IMR-90 (cell line): ENCODE measurements at regions not wholly inside any gene's neighbourhood (a gene's known extent, or its start where the extent isn't known, plus 50 kb on each side); places are given as distances from the start of the nearest gene placed in this dataset.

Experiments
- ATAC-seq: fragments of 200-7000 bp; cut with Tn5 transposase; 2 replicates; pipeline ENCODE4 v1.9.1; 2020; ENCODE audit warnings: low read depth, mild to moderate bottlenecking, moderate library complexity
- BruUV-seq: library from RNA; stranded (reverse); fragments of 400-500 nt; replicated peaks from 2 replicates; lab custom pipeline; 2021; lab: Mats Ljungman, UMichigan
- CTCF ChIA-PET: fragments of 300-600 bp; formaldehyde crosslinking; extraction: SDS; loops from one replicate; lab custom pipeline; 2021; ENCODE audit warnings: antibody characterized with exemption; lab: Yijun Ruan, JAX
- POLR2A ChIA-PET: fragments of 300-600 bp; sonication (Branson Sonifier 250); formaldehyde crosslinking; loops from one replicate; lab custom pipeline; 2022; ENCODE audit warnings: antibody characterized with exemption; ENCODE audit not compliant: unreplicated experiment; lab: Charles Lee
- DNase-seq: peaks from one replicate; pipeline ENCODE4 v3.0.0; 2013
- H2AFZ ChIP-seq: replicated peaks from 2 replicates; pipeline ENCODE3; 2013; ENCODE audit warnings: low read length, mild to moderate bottlenecking; ENCODE audit not compliant: poor library complexity
- H2AK5ac ChIP-seq: 2 replicates; pipeline ENCODE4 v1.6.1; 2013; ENCODE audit warnings: low read depth, low read length, inconsistent platforms
- H2AK9ac ChIP-seq: replicated peaks from 2 replicates; pipeline ENCODE3; 2013; ENCODE audit warnings: mild to moderate bottlenecking, low read depth, low read length, moderate library complexity; ENCODE audit not compliant: poor library complexity
- H2BK120ac ChIP-seq: 2 replicates; pipeline ENCODE4 v1.6.1; 2013; ENCODE audit warnings: low read depth, low read length, inconsistent platforms
- H2BK15ac ChIP-seq: 3 replicates; pipeline ENCODE4 v1.6.1; 2013; ENCODE audit warnings: low read depth, low read length, inconsistent platforms
- H2BK20ac ChIP-seq: 2 replicates; pipeline ENCODE4 v1.6.1; 2013; ENCODE audit warnings: low read depth, mild to moderate bottlenecking, inconsistent platforms, low read length, moderate library complexity
- H2BK5ac ChIP-seq: 2 replicates; pipeline ENCODE4 v1.6.1; 2013; ENCODE audit warnings: mild to moderate bottlenecking, low read depth, low read length, inconsistent platforms; ENCODE audit not compliant: poor library complexity, severe bottlenecking
- H3K14ac ChIP-seq: replicated peaks from 2 replicates; pipeline ENCODE4 v1.6.1; 2013; ENCODE audit warnings: low read depth, low read length, inconsistent platforms
- H3K18ac ChIP-seq: 2 replicates; pipeline ENCODE4 v1.6.1; 2013; ENCODE audit warnings: low read depth, low read length, control low read depth
- H3K23ac ChIP-seq: 2 replicates; pipeline ENCODE4 v1.6.1; 2013; ENCODE audit warnings: low read depth, low read length, inconsistent platforms
- H3K27ac ChIP-seq: 2 replicates; pipeline ENCODE4 v1.5.1; 2013; ENCODE audit warnings: mild to moderate bottlenecking, control low read depth, low read length; ENCODE audit not compliant: insufficient read depth
- H3K27me3 ChIP-seq: 2 replicates; pipeline ENCODE4 v1.6.1; 2013; ENCODE audit warnings: low read length; ENCODE audit not compliant: control insufficient read depth, insufficient read depth
- H3K36me3 ChIP-seq: 2 replicates; pipeline ENCODE4 v1.6.1; 2013; ENCODE audit warnings: low read length, mixed read lengths; ENCODE audit not compliant: control insufficient read depth, insufficient read depth
- H3K4ac ChIP-seq: 2 replicates; pipeline ENCODE4 v1.6.1; 2013; ENCODE audit warnings: low read depth, low read length, inconsistent platforms
- H3K4me1 ChIP-seq: 2 replicates; pipeline ENCODE4 v1.6.1; 2013; ENCODE audit warnings: low read length, mixed read lengths; ENCODE audit not compliant: control insufficient read depth, insufficient read depth
- H3K4me2 ChIP-seq: 2 replicates; pipeline ENCODE4 v1.6.1; 2013; ENCODE audit warnings: low read depth, mild to moderate bottlenecking, control low read depth, low read length, moderate library complexity
- H3K4me3 ChIP-seq: 2 replicates; pipeline ENCODE4 v1.5.1; 2013; ENCODE audit warnings: low read depth, mild to moderate bottlenecking, control low read depth, low read length, moderate library complexity; ENCODE audit not compliant: insufficient read depth
- H3K56ac ChIP-seq: 2 replicates; pipeline ENCODE4 v1.6.1; 2013; ENCODE audit warnings: low read length, inconsistent platforms; ENCODE audit not compliant: insufficient read depth; ENCODE audit errors: extremely low read depth
- H3K79me1 ChIP-seq, 2 experiments: 2 replicates each; pipeline ENCODE4 v1.6.1; 2013; ENCODE audit warnings: low read length in 2 of 2, inconsistent platforms in 1 of 2, low read depth in 1 of 2
- H3K9ac ChIP-seq: 2 replicates; pipeline ENCODE4 v1.6.1; 2013; ENCODE audit warnings: low read depth, low read length, control low read depth
- H3K9me1 ChIP-seq: 2 replicates; pipeline ENCODE4 v1.6.1; 2013; ENCODE audit warnings: low read length, inconsistent platforms; ENCODE audit not compliant: insufficient read depth
- H3K9me3 ChIP-seq: 2 replicates; pipeline ENCODE4 v1.6.1; 2013; ENCODE audit warnings: low read length; ENCODE audit not compliant: control insufficient read depth, insufficient read depth
- H4K20me1 ChIP-seq: 2 replicates; pipeline ENCODE4 v1.6.1; 2013; ENCODE audit warnings: low read length, inconsistent platforms; ENCODE audit not compliant: insufficient read depth
- H4K5ac ChIP-seq: 2 replicates; pipeline ENCODE4 v1.6.1; 2013; ENCODE audit warnings: mild to moderate bottlenecking, low read depth, low read length, control low read depth
- H4K8ac ChIP-seq, 2 experiments: 2 replicates each; pipeline ENCODE4 v1.6.1; 2013; ENCODE audit warnings: low read depth in 2 of 2, low read length in 2 of 2, control low read depth in 1 of 2, inconsistent platforms in 1 of 2
- H4K91ac ChIP-seq: 2 replicates; pipeline ENCODE4 v1.6.1; 2013; ENCODE audit warnings: low read depth, low read length, inconsistent platforms; ENCODE audit not compliant: insufficient read depth
- BHLHE40 ChIP-seq: fragments of 150-350 bp; IDR thresholded peaks from 2 replicates; pipeline ENCODE4 v1.6.1; 2016; ENCODE audit warnings: mild to moderate bottlenecking, low read depth, low read length
- CEBPB ChIP-seq: IDR thresholded peaks from 2 replicates; pipeline ENCODE4 v1.6.1; 2012; ENCODE audit warnings: low read depth, low read length, improper control_type of control experiment
- CHD1 ChIP-seq: IDR thresholded peaks from 2 replicates; pipeline ENCODE4 v1.6.1; 2012; ENCODE audit warnings: low read depth, low read length, improper control_type of control experiment
- FOS ChIP-seq: fragments of 150-350 bp; IDR thresholded peaks from 2 replicates; pipeline ENCODE4 v1.6.1; 2016; ENCODE audit warnings: low read depth, low read length
- MAFK ChIP-seq: IDR thresholded peaks from 2 replicates; pipeline ENCODE4 v1.6.1; 2012; ENCODE audit warnings: low read depth, low read length, improper control_type of control experiment
- MAZ ChIP-seq: IDR thresholded peaks from 2 replicates; pipeline ENCODE4 v1.6.1; 2012; ENCODE audit warnings: low read depth, mild to moderate bottlenecking, low read length, improper control_type of control experiment, moderate library complexity, borderline replicate concordance
- MXI1 ChIP-seq: IDR thresholded peaks from 2 replicates; pipeline ENCODE4 v1.6.1; 2012; ENCODE audit warnings: low read depth, mild to moderate bottlenecking, low read length, moderate library complexity, borderline replicate concordance
- NFE2L2 ChIP-seq: fragments of 150-350 bp; IDR thresholded peaks from 2 replicates; pipeline ENCODE4 v1.6.1; 2016; ENCODE audit warnings: low read depth, mild to moderate bottlenecking, low read length
- POLR2A ChIP-seq: IDR thresholded peaks from 2 replicates; pipeline ENCODE4 v1.6.1; 2012; ENCODE audit warnings: mild to moderate bottlenecking, low read depth, low read length
- RAD21 ChIP-seq: IDR thresholded peaks from 2 replicates; pipeline ENCODE4 v1.6.1; 2012; ENCODE audit warnings: low read length, improper control_type of control experiment
- RCOR1 ChIP-seq: IDR thresholded peaks from 2 replicates; pipeline ENCODE4 v1.6.1; 2012; ENCODE audit warnings: mild to moderate bottlenecking, low read length, improper control_type of control experiment; ENCODE audit not compliant: insufficient replicate concordance
- RFX5 ChIP-seq: IDR thresholded peaks from 2 replicates; pipeline ENCODE4 v1.8.0; 2012; ENCODE audit warnings: low read depth, mild to moderate bottlenecking, low read length, moderate library complexity
- SMC3 ChIP-seq: fragments of 150-350 bp; IDR thresholded peaks from 2 replicates; pipeline ENCODE4 v1.6.1; 2016; ENCODE audit warnings: low read depth, mild to moderate bottlenecking, antibody characterized with exemption, low read length, moderate library complexity
- WGBS, 2 experiments: methylation state at CpG; one replicate each; pipeline versions ENCODE4 v1.1.5 to v1.1.7; 2013; ENCODE audit warnings: missing lambda C conversion rate in 2 of 2; ENCODE audit not compliant: insufficient read length in 1 of 2; ENCODE audit errors: extremely low coverage in 2 of 2; 5-methylcytosine and 5-hydroxymethylcytosine counted together
- dilution Hi-C: fragments of 300-500 bp; cut with HindIII; formaldehyde crosslinking; loops from one replicate; pipeline ENCODE4 v1.14.3; 2018; ENCODE audit warnings: low sequenced_read_pairs; ENCODE audit not compliant: unreplicated experiment
- in situ Hi-C: fragments of 300-500 bp; cut with MboI; formaldehyde crosslinking; loops from 3 replicates; pipeline ENCODE4 v1.14.3; 2019; ENCODE audit warnings: low sequenced_read_pairs, inconsistent platforms, mixed read lengths
- intact Hi-C: fragments of 100-400 bp; cut with micrococcal nuclease; formaldehyde crosslinking; loops from 2 replicates; pipeline ENCODE4 v1.10.0; 2022
- TF ChIP-seq, protein P1 (sequence below): fragments of 150-350 bp; IDR thresholded peaks from 2 replicates; pipeline ENCODE4 v1.6.1; 2016; ENCODE audit warnings: low read depth, mild to moderate bottlenecking, low read length, moderate library complexity, borderline replicate concordance
- TF ChIP-seq, protein P2 (sequence below): fragments of 150-350 bp; IDR thresholded peaks from 2 replicates; pipeline ENCODE4 v1.6.1; 2017; ENCODE audit warnings: mild to moderate bottlenecking, antibody characterized with exemption, low read length, low read depth
- TF ChIP-seq, protein P3 (sequence below): conservative IDR thresholded peaks from 2 replicates; pipeline ENCODE4 v1.5.1; 2012; ENCODE audit warnings: mild to moderate bottlenecking, low read depth, low read length, improper control_type of control experiment

DNA sequence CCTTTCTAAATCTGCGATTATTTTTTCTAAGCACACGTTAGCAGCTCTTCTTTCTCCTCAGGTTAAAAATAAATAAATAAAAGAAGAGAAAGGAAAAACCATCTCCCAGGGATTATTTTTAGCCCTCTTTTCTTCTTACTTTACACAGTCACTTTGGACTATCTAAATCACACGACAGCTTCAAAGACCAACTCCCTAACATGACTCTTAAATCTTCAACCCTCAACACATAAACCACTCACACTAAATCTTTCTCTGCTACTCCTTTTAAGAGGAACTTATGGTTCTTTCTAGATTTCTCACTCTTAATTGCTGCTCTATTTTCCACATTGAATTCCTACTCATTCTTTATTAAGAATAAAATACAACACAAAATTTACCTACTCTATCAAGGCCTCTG, 1095.0 kb upstream of the B3GALT2 start:
- no peak overlapping the region for H2BK120ac ChIP-seq
- no peaks in the 10 kb centered on the region for H3K9me1 ChIP-seq
- H3K27ac ChIP-seq, result no peak overlapping the region
- H3K27me3 ChIP-seq, result no peaks in the 10 kb centered on the region
- no peak overlapping the region for H4K91ac ChIP-seq
- no peak overlapping the region for H4K8ac ChIP-seq
- DNase-seq (no peak), ATAC-seq (no peak)
- dilution Hi-C loops, result no loop called here
- H3K36me3 ChIP-seq, result no peaks in the 10 kb centered on the region
- no peak overlapping the region for H2BK20ac ChIP-seq
- H4K5ac ChIP-seq, result no peak overlapping the region
- H3K18ac ChIP-seq, result no peak overlapping the region
- no peaks in the 10 kb centered on the region for H3K4me1 ChIP-seq
- no CpG with 5 or more reads among the region's 3 CpGs for WGBS, 2 experiments
- H3K14ac ChIP-seq, result no peak overlapping the region
- ChIA-PET CTCF (no interaction called here), POLR2A (interaction anchor here (0.7 kb wide), 1 partner anchor 1144 kb away, joined by 4 read pairs; no protein-coding TSS in a partner anchor)
- no peak overlapping the region for H2AK5ac ChIP-seq
- no peak overlapping the region for H3K4me3 ChIP-seq
- no peak overlapping the region for H2AK9ac ChIP-seq
- H3K23ac ChIP-seq, result no peak overlapping the region
- in situ Hi-C loops, result loop anchor here (25.0 kb wide), 1 partner anchor 1094 kb away; the partner anchor contains the start of gene B3GALT2
- H3K4me2 ChIP-seq, result no peak overlapping the region
- no peaks in the 10 kb centered on the region for H3K9me3 ChIP-seq
- intact Hi-C loops, result no loop called here
- H3K79me1 ChIP-seq, result no peaks in the 10 kb centered on the region
- no peak overlapping the region for H2BK5ac ChIP-seq
- H2BK15ac ChIP-seq, result no peak overlapping the region
- no peaks in the 10 kb centered on the region for H4K20me1 ChIP-seq
- H3K4ac ChIP-seq, result no peak overlapping the region
- no TSS peak for BruUV-seq
- no peak overlapping the region for H3K9ac ChIP-seq
- H2AFZ ChIP-seq, result no peak overlapping the region
- H3K56ac ChIP-seq, result no peak overlapping the region
- TF ChIP-seq, protein P1, sequence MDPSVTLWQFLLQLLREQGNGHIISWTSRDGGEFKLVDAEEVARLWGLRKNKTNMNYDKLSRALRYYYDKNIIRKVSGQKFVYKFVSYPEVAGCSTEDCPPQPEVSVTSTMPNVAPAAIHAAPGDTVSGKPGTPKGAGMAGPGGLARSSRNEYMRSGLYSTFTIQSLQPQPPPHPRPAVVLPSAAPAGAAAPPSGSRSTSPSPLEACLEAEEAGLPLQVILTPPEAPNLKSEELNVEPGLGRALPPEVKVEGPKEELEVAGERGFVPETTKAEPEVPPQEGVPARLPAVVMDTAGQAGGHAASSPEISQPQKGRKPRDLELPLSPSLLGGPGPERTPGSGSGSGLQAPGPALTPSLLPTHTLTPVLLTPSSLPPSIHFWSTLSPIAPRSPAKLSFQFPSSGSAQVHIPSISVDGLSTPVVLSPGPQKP, result no peak
- TF ChIP-seq NFE2L2 (no peak), BHLHE40 (no peak), MAFK (no peak), MAZ (no peak), RFX5 (no peak), POLR2A (no peak), MXI1 (no peak), SMC3 (no peak), RCOR1 (no peak), RAD21 (no peak), CEBPB (no peak), CHD1 (no peak), FOS (no peak)
- TF ChIP-seq, protein P2, sequence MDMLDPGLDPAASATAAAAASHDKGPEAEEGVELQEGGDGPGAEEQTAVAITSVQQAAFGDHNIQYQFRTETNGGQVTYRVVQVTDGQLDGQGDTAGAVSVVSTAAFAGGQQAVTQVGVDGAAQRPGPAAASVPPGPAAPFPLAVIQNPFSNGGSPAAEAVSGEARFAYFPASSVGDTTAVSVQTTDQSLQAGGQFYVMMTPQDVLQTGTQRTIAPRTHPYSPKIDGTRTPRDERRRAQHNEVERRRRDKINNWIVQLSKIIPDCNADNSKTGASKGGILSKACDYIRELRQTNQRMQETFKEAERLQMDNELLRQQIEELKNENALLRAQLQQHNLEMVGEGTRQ, result no peak
- TF ChIP-seq, protein P3, sequence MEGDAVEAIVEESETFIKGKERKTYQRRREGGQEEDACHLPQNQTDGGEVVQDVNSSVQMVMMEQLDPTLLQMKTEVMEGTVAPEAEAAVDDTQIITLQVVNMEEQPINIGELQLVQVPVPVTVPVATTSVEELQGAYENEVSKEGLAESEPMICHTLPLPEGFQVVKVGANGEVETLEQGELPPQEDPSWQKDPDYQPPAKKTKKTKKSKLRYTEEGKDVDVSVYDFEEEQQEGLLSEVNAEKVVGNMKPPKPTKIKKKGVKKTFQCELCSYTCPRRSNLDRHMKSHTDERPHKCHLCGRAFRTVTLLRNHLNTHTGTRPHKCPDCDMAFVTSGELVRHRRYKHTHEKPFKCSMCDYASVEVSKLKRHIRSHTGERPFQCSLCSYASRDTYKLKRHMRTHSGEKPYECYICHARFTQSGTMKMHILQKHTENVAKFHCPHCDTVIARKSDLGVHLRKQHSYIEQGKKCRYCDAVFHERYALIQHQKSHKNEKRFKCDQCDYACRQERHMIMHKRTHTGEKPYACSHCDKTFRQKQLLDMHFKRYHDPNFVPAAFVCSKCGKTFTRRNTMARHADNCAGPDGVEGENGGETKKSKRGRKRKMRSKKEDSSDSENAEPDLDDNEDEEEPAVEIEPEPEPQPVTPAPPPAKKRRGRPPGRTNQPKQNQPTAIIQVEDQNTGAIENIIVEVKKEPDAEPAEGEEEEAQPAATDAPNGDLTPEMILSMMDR, result no peak
